ENCODE measurements at regions not wholly inside any gene's neighbourhood (a gene's known extent, or its start where the extent isn't known, plus 50 kb on each side); places are given as distances from the start of the nearest gene placed in this dataset.

DNA sequence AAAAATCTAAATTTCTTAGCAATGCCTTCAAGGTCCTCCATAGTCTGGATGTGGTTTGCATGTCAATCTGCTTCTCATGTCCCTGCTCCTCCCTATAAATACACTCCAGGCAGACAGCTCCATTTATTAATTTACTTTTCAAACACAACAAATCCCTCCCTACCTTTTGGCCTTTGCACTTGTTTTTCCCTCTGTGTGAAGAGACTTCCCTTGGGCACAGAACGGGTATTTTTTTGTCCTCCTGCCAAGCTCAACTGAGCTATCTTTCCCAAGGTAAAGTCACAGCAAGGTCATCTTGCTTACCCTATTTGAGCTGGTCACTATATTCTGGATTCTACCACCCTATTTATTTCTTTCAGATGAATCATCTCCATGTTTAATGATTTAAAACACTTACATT lies 159.6 kb upstream of the ANKH start:
- H3K4me3 ChIP-seq (ENCODE audit: low read depth, low read length), result no peak overlapping the region
- no peak for DNase-seq (ENCODE audit: low read depth)
- TF ChIP-seq, protein P1, sequence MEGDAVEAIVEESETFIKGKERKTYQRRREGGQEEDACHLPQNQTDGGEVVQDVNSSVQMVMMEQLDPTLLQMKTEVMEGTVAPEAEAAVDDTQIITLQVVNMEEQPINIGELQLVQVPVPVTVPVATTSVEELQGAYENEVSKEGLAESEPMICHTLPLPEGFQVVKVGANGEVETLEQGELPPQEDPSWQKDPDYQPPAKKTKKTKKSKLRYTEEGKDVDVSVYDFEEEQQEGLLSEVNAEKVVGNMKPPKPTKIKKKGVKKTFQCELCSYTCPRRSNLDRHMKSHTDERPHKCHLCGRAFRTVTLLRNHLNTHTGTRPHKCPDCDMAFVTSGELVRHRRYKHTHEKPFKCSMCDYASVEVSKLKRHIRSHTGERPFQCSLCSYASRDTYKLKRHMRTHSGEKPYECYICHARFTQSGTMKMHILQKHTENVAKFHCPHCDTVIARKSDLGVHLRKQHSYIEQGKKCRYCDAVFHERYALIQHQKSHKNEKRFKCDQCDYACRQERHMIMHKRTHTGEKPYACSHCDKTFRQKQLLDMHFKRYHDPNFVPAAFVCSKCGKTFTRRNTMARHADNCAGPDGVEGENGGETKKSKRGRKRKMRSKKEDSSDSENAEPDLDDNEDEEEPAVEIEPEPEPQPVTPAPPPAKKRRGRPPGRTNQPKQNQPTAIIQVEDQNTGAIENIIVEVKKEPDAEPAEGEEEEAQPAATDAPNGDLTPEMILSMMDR (IDR thresholded peaks at IDR 0.05; ENCODE audit: low read depth, low read length, missing control alignments), result no peak

DNA sequence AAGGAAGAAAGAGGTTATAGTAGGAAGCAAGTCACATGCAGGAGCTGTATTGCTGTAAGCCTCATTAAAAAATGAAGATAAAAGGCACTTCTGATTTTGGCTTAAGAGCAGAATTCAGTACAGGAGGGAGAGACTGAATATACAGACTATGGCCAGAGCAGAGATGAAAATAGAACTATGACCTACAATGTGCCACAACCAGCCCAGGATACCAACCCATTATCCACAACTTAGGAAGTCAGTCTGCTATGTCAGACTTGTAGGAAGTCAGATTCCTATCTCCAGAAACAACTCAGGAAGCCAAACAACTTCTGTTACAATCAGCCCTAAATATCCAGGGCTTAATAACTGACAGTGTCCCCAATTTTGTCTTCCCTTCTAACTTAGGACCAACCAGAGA lies 156.2 kb upstream of the ANKH start:
- DNase-seq (ENCODE audit: low read depth), result no peak
- no peak overlapping the region for H3K4me3 ChIP-seq (ENCODE audit: low read depth, low read length)
- TF ChIP-seq, protein P1 (IDR thresholded peaks at IDR 0.05; ENCODE audit: low read depth, low read length, missing control alignments), result no peak

DNA sequence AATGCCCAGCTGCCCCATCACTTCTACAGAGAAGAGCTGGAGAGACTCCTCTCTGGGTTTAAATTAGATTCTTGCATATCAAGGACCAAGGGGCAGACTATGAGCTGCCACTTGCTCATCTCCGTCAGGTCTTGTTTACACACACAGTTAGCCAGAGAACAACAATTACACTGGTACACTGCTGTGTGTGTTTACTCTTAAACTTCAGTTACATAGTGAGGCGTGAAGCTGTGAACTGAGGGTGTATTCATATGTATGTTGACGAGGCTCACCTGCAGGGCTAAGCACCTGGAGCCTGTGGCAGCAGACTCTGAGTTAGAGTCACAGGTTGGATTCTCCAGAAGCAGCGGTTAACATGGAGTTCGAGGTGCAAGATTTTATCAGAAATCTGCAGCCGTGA lies 155.4 kb upstream of the ANKH start:
- TF ChIP-seq, protein P1 (IDR thresholded peaks at IDR 0.05; ENCODE audit: low read depth, low read length, missing control alignments), result no peak
- no peak for DNase-seq (ENCODE audit: low read depth)
- no peak overlapping the region for H3K4me3 ChIP-seq (ENCODE audit: low read depth, low read length)

DNA sequence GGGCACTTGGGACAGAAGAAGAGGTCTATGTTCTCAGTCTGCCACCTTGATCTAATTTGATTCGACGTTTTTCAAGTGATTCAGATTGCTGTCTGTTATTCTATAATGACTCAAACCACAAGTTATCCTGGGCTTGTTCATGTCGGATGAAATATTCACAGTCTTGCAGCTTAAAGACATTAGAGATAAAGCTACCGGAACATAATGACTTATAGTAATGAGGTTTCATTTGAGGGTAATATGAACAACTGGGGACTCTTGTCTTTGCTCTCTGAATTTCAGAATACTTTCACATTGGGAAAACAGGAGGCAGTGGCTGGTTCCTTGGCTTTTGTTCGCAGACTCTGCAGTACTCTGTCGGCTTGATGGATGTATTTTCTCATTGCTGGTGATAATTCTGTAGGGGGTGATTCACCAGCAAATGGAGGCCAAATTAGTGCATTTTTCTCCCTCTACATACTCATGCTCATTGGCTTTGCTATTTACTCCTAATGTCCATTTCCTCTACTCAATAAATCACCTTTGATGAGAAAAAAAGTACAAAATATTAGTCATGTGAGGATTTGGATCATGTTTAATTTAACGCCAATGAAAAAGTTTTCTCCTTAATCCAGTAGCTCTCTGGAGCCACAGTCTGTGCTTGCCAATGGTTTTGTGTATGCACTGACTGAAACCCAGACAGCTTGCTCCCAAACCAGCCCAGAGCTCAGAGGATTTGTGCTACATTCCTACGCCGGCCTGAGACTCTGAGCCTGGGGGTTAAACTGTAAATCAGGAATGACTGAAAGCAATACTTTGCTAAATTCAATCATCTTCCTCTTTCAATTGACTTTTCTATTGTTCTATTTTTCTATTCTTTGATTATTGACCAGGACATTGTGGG lies 154.7 kb upstream of the ANKH start:
- TF ChIP-seq, protein P1 (IDR thresholded peaks at IDR 0.05; ENCODE audit: low read depth, low read length, missing control alignments), result no peak
- H3K4me3 ChIP-seq (ENCODE audit: low read depth, low read length), result no peak overlapping the region
- no peak for DNase-seq (ENCODE audit: low read depth)

DNA sequence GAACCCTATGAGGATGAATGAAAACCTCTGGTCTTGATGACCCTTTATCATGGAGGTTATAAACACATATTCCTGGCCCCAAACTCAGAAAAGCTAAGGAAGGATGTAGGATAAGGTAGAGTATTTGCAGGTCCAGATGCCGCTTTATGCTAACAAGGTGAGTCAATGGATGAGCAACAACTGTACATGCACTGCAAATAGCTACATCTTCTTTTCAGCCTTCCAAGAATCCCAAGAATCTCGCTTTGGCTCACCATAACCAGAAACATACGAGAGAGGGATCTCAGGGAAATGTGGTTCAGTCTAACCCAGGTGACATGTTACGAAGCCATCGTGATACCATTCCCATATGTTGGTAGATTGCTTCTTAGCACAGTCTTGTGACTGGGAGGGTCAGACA lies 152.3 kb upstream of the ANKH start:
- DNase-seq (ENCODE audit: low read depth), result no peak
- no peak overlapping the region for H3K4me3 ChIP-seq (ENCODE audit: low read depth, low read length)
- TF ChIP-seq, protein P1 (IDR thresholded peaks at IDR 0.05; ENCODE audit: low read depth, low read length, missing control alignments), result no peak

DNA sequence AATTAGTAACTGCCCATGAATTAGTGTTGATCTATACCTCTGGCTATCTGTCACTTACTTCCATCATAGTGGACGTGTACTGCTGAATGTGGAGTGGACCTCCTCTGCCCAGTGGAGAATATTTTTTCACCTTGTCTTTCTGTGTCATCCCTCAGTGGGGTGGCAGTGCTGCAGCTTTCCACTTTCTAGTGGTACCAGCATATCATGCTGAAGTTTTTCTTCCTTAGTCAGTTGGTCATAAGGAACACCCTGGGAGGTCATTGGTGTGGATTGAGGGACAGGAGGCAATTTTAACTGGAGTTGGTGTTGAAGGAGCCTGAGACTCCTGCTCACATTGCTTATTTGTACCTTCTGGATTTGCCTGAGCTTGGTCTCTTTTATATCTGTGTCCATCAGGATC lies 151.7 kb upstream of the ANKH start:
- no peak for DNase-seq (ENCODE audit: low read depth)
- H3K4me3 ChIP-seq (ENCODE audit: low read depth, low read length), result no peak overlapping the region
- TF ChIP-seq, protein P1 (IDR thresholded peaks at IDR 0.05; ENCODE audit: low read depth, low read length, missing control alignments), result no peak
